Uterus (tissue), 3 donors: ENCODE measurements at regions not wholly inside any gene's neighbourhood (a gene's known extent, or its start where the extent isn't known, plus 50 kb on each side); places are given as distances from the start of the nearest gene placed in this dataset.
"Not testable (repeated sequence)": the region's sequence is repeated elsewhere in the genome, so short reads cannot be mapped to it uniquely, and the experiment has no call there.

Experiments used
- DNase-seq, 2 donors: peaks; one replicate each; pipeline ENCODE4 v3.0.0-alpha.2; 2019 to 2020
- H3K27ac ChIP-seq, 2 donors: fragments of 200-600 bp; sonication (generic); 1 replicate in 1 of 2; 2 replicates in 1 of 2; pipeline ENCODE4 v1.5.1; 2016 to 2018
- H3K27me3 ChIP-seq, 2 donors: fragments of 200-600 bp; sonication (generic); one replicate each; pipeline ENCODE4 v1.5.1; 2018 to 2019; ENCODE audit warnings: control low read depth in 1 of 2
- H3K36me3 ChIP-seq, 2 donors: fragments of 200-600 bp; sonication (generic); one replicate each; pipeline ENCODE4 v1.5.1; 2019; ENCODE audit warnings: control low read depth in 1 of 2
- H3K4me1 ChIP-seq, 2 donors: fragments of 200-600 bp; sonication (generic); one replicate each; pipeline ENCODE4 v1.5.1; 2018 to 2019; ENCODE audit warnings: control low read depth in 1 of 2
- H3K4me3 ChIP-seq, 2 donors: fragments of 200-600 bp; sonication (generic); 1 replicate in 1 of 2; 2 replicates in 1 of 2; pipeline ENCODE4 v1.5.1; 2018 to 2019; ENCODE audit warnings: mild to moderate bottlenecking in 1 of 2
- H3K9me3 ChIP-seq, 2 donors: fragments of 200-600 bp; sonication (generic); one replicate each; pipeline ENCODE4 v1.5.1; 2019; ENCODE audit warnings: control low read depth in 1 of 2
- CTCF ChIP-seq, 4 experiments: fragments of 200-600 bp in 2 of 4; fragments of 450-650 bp in 2 of 4; sonication (generic) in 2 of 4; IDR thresholded peaks; one replicate each; pipeline ENCODE4 v1.5.1; 2016 to 2019; ENCODE audit warnings: antibody characterized with exemption in 4 of 4, mild to moderate bottlenecking in 2 of 4, moderate library complexity in 1 of 4
- POLR2A ChIP-seq, 2 donors: fragments of 450-650 bp; IDR thresholded peaks; one replicate each; pipeline ENCODE4 v1.6.1; 2016; ENCODE audit warnings: antibody characterized with exemption in 2 of 2, mild to moderate bottlenecking in 1 of 2, moderate library complexity in 1 of 2
- intact Hi-C: fragments of 100-400 bp; cut with DNase I; formaldehyde crosslinking; loops from one replicate; pipeline ENCODE4 v1.15.1; 2023; ENCODE audit warnings: low total_unique reads
- donor health status: DM: yes; HTN: yes; CAD: no.

DNA sequence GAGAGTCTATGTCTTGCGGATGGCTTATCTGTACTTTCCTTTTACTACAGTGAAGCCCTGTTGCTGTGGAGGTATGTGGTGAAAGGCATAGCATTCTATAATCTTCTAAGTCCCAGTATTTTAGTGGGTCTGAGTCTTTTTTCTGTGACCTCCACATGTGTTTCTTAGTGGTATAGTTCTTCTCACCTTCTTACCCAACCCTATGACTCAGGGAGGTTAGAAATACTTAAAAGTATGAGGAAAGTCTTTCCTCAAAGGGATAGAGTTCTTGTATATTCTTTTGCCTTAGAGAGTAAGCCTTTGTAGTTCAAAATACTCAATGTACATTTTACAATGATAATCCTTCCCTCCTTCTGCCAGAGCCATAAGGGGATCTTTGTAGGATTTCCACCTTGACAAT is 621.9 kb upstream of the CTNND2 start:
- Histone ChIP-seq H3K4me3 (no peak overlapping the region), H3K4me1 (no peaks in the 10 kb centered on the region), H3K36me3 (no peaks in the 10 kb centered on the region), H3K9me3 (no peaks in the 10 kb centered on the region), H3K27ac (no peak overlapping the region), H3K27me3 (no peaks in the 10 kb centered on the region)
- DNase-seq: no peak
- no peak for TF ChIP-seq POLR2A (IDR thresholded peaks at IDR 0.05)
- TF ChIP-seq CTCF (IDR thresholded peaks at IDR 0.05): no peak
- intact Hi-C loops: no loop called here

DNA sequence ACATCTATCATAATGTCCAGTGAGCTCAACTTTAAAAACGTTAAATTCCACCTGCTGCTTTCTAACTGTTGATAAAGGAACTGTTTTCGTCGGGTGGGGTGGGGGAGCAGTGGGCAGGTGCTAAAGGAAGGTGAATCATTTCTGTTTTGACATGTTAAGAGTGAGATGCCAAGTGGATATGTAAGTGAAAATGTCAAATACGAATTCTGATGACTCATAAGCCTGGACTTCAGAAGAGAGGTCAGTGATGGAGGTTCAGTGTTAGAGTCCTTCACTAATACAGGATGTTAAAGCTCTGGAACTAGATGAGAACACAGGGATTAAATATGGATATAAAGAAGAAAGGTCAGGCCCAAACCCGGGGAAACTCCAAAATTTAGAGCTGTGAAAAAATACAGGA is 617.9 kb upstream of the CTNND2 start:
- Histone ChIP-seq H3K4me1 (no peaks in the 10 kb centered on the region), H3K36me3 (no peaks in the 10 kb centered on the region), H3K9me3 (no peaks in the 10 kb centered on the region), H3K27me3 (no peaks in the 10 kb centered on the region), H3K4me3 (no peak overlapping the region), H3K27ac (no peak overlapping the region)
- DNase-seq: no peak
- intact Hi-C loops: no loop called here
- no peak for TF ChIP-seq CTCF (IDR thresholded peaks at IDR 0.05)
- no peak for TF ChIP-seq POLR2A (IDR thresholded peaks at IDR 0.05)

DNA sequence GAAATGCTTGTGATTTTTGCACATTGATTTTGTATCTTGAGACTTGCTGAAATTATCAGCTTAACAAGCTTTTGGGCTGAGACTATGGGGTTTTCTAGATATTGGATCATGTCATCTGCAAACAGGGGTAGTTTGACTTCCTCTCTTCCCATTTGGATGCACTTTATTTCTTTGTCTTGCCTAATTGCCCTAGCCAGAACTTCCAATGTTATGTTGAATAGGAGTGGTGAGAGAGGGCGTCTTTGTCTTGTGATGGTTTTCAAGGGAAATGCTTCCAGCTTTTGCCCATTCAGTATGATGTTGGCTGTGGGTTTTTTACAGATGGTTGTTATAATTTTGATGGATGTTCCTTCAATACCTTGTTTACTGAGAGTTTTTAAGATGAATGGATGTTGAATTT is 600.7 kb upstream of the CTNND2 start:
- H3K36me3 ChIP-seq, H3K4me1 ChIP-seq, intact Hi-C loops, H3K27ac ChIP-seq, H3K9me3 ChIP-seq, H3K4me3 ChIP-seq, DNase-seq, H3K27me3 ChIP-seq: not testable (repeated sequence)

- H3K36me3 ChIP-seq: no peaks in the 10 kb centered on the region
- H3K9me3 ChIP-seq: no peaks in the 10 kb centered on the region
- TF ChIP-seq CTCF (IDR thresholded peaks at IDR 0.05) (no peak), POLR2A (IDR thresholded peaks at IDR 0.05) (no peak)
Measured at GRCh38 chr5:12488161-12488560, 583.9 kb upstream of the CTNND2 start.

DNA sequence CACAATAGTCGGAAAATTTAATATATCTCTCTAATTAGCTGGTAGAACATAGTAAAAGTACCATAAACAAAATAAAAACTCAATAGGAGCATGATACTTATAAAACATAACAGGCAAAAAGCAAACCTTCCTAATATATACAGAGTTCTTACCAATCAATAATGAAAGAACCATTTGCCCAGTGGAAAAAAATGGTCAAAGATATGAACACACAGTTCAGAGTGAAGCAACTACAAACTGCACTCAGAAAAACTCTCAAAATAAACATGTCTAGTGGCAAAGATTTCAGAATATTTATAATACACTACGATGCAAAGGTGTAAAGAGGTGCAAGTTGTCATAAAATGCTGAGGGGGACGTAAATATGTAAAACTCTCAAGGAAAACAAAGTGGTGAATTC is 576.2 kb upstream of the CTNND2 start:
- Histone ChIP-seq H3K9me3 (no peaks in the 10 kb centered on the region), H3K27me3 (no peaks in the 10 kb centered on the region), H3K4me1 (no peaks in the 10 kb centered on the region), H3K36me3 (no peaks in the 10 kb centered on the region), H3K27ac (no peak overlapping the region), H3K4me3 (no peak overlapping the region)
- DNase-seq: no peak
- TF ChIP-seq POLR2A (IDR thresholded peaks at IDR 0.05) (no peak), CTCF (IDR thresholded peaks at IDR 0.05) (no peak)
- intact Hi-C loops: no loop called here

More at GRCh38 chr5:12488161-12488560, 583.9 kb upstream of the CTNND2 start:
- H3K4me3 ChIP-seq: no peak overlapping the region
- intact Hi-C loops: no loop called here
- no peak overlapping the region for H3K27ac ChIP-seq
- no peaks in the 10 kb centered on the region for H3K4me1 ChIP-seq
- H3K27me3 ChIP-seq: no peaks in the 10 kb centered on the region
- no peak for DNase-seq

GRCh38 chr5:12477554-12477953 is 573.3 kb upstream of the CTNND2 start:
- no peak overlapping the region for H3K4me3 ChIP-seq
- DNase-seq: no peak
- TF ChIP-seq POLR2A (IDR thresholded peaks at IDR 0.05) (no peak), CTCF (IDR thresholded peaks at IDR 0.05) (no peak)
- no peaks in the 10 kb centered on the region for H3K9me3 ChIP-seq
- H3K27ac ChIP-seq: no peak overlapping the region
- no peaks in the 10 kb centered on the region for H3K36me3 ChIP-seq
- H3K27me3 ChIP-seq: no peaks in the 10 kb centered on the region
- no peaks in the 10 kb centered on the region for H3K4me1 ChIP-seq
- intact Hi-C loops: no loop called here
